Spleen (tissue), 11 donors: ENCODE measurements at regions not wholly inside any gene's neighbourhood (a gene's known extent, or its start where the extent isn't known, plus 50 kb on each side); places are given as distances from the start of the nearest gene placed in this dataset.

ENCODE experiments used
- DNase-seq: peaks from one replicate; pipeline ENCODE4 v3.0.0-alpha.2; 2020
- H3K27ac ChIP-seq, 8 donors: fragments of 200-600 bp; sonication (generic) in 7 of 8; 1 replicate in 4 of 8; 2 replicates in 4 of 8; pipeline versions ENCODE4 v1.5.0 to v1.8.0; 2016 to 2021; ENCODE audit warnings: inconsistent platforms in 4 of 8, mild to moderate bottlenecking in 4 of 8, moderate library complexity in 1 of 8
- H3K27me3 ChIP-seq, 7 donors: fragments of 200-600 bp; sonication (generic) in 6 of 7; replicated peaks in 1 of 7; 1 replicate in 4 of 7; 2 replicates in 3 of 7; pipeline versions ENCODE4 v1.5.0 to v1.8.0; 2016 to 2021; ENCODE audit warnings: inconsistent platforms in 3 of 7, mild to moderate bottlenecking in 1 of 7
- H3K36me3 ChIP-seq, 6 donors: fragments of 200-600 bp; sonication (generic) in 5 of 6; 1 replicate in 4 of 6; 2 replicates in 2 of 6; pipeline versions ENCODE4 v1.5.0 to v1.8.0; 2016 to 2021; ENCODE audit warnings: inconsistent platforms in 2 of 6
- H3K4me1 ChIP-seq, 6 donors: fragments of 200-600 bp; sonication (generic) in 5 of 6; 1 replicate in 3 of 6; 2 replicates in 3 of 6; pipeline versions ENCODE4 v1.5.0 to v1.8.0; 2016 to 2021; ENCODE audit warnings: inconsistent platforms in 3 of 6
- H3K4me3 ChIP-seq, 8 donors: fragments of 200-600 bp; sonication (generic) in 7 of 8; 1 replicate in 4 of 8; 2 replicates in 4 of 8; pipeline versions ENCODE4 v1.5.0 to v1.8.0; 2016 to 2021; ENCODE audit warnings: inconsistent platforms in 4 of 8, mild to moderate bottlenecking in 4 of 8, moderate library complexity in 2 of 8
- H3K9me3 ChIP-seq, 8 donors: fragments of 200-600 bp; sonication (generic) in 7 of 8; 1 replicate in 4 of 8; 2 replicates in 4 of 8; pipeline versions ENCODE4 v1.5.0 to v1.8.0; 2016 to 2021; ENCODE audit warnings: inconsistent platforms in 4 of 8
- CTCF ChIP-seq, 11 experiments: fragments of 200-600 bp in 7 of 11; fragments of 450-650 bp in 4 of 11; sonication (generic) in 4 of 11; IDR thresholded peaks in 8 of 11; conservative IDR thresholded peaks in 3 of 11; 1 replicate in 7 of 11; 2 replicates in 4 of 11; pipeline versions ENCODE4 v1.4.0 to v1.8.0; 2016 to 2021; ENCODE audit warnings: antibody characterized with exemption in 11 of 11, inconsistent platforms in 4 of 11, mild to moderate bottlenecking in 1 of 11
- POLR2A ChIP-seq, 3 donors: fragments of 450-650 bp; IDR thresholded peaks; one replicate each; pipeline ENCODE4 v1.5.1; 2017; ENCODE audit warnings: antibody characterized with exemption in 3 of 3, mild to moderate bottlenecking in 1 of 3
- POLR2AphosphoS5 ChIP-seq, 3 donors: sonication (generic); formaldehyde crosslinking; IDR thresholded peaks; one replicate each; pipeline ENCODE4 v1.5.1; 2017; ENCODE audit warnings: antibody characterized with exemption in 3 of 3
- WGBS, 5 donors: extraction: QIAGEN DNeasy Blood & Tissue Kit in 3 of 5; methylation state at CpG; one replicate each; pipeline versions ENCODE4 v1.1.5 to v1.1.7; 2013 to 2018; 5-methylcytosine and 5-hydroxymethylcytosine counted together
- intact Hi-C: fragments of 100-400 bp; cut with DNase I; formaldehyde crosslinking; loops from one replicate; pipeline ENCODE4 v1.15.0; 2023; ENCODE audit warnings: low total_unique reads
- donor health status: healthy with polysubstance abuse.
- donor health status: DM: no; HTN: no; CAD: no; lungs with moderate emphysema.
- donor health status: DM: no; HTN: no; CAD: no.
- donor health status: Bipolar disorder and iron deficiency.
- donor health status: healthy.
- donor health status: DM: no; HTN: no; CAD: no.
- donor health status: DM: yes; HTN: yes; CAD: no.

DNA sequence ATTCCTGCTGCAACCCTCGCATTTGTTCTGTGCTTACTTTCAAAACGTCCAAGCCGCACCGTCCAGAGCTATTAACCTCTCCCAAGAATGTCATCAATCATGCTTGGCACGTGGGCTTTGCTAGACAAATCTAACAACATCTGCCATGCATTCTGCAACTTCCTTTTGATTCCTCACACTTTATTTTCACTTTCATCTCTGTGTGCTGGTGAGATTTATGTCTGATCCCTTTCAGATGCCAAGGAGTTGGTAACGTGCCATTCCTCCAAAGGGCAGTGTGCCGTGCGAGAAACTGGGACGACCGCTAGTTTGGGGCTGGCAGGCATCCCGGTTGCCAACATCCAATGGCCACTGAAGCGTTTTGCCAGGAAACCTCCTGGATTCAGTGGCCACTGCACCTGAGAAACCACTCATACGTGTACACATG is 230.0 kb upstream of the PARD3B start:
- Histone ChIP-seq H3K4me1 (peaks cover 0 to 5% (median 0%) of the 10 kb centered on the region in 6 donors), H3K9me3 (no peaks in the 10 kb centered on the region), H3K27ac (no peak overlapping the region), H3K27me3 (no peaks in the 10 kb centered on the region), H3K4me3 (no peak overlapping the region), H3K36me3 (no peaks in the 10 kb centered on the region)
- WGBS, 5 donors = 60 to 69% (median 61%) methylated on average over 13 of the region's 13 CpGs
- TF ChIP-seq POLR2AphosphoS5 (IDR thresholded peaks at IDR 0.05) (no peak), POLR2A (IDR thresholded peaks at IDR 0.05) (no peak)
- intact Hi-C loops = no loop called here
- peak; percentile 37 for DNase-seq

DNA sequence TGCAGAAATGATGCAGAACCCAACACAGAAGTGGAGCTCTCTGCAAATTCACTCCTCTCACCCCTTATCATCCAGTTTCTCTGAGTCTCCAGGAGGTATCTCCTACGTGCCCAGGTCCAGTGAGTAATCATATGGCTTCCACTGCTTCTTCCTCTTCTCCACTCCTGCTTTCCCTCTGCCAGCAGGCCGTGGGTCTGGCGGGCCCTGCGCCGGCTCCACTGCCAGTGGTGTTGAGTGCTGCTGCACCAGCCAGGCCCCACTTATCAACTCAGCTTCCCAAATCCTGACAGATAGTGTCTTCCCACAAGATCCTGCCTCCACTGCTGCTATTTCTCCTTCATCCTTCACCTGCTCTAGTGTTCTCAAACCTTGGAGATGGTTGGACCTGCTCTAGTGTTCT is 227.6 kb upstream of the PARD3B start:
- intact Hi-C loops = no loop called here
- Histone ChIP-seq H3K27me3 (no peaks in the 10 kb centered on the region), H3K4me3 (no peak overlapping the region), H3K36me3 (no peaks in the 10 kb centered on the region), H3K27ac (no peak overlapping the region), H3K9me3 (no peaks in the 10 kb centered on the region), H3K4me1 (peaks cover 0 to 5% (median 0%) of the 10 kb centered on the region in 6 donors)
- no peak for DNase-seq
- no peak for TF ChIP-seq CTCF (IDR thresholded peaks at IDR 0.05 in 8 of 11, conservative IDR thresholded peaks at IDR 0.05 in 3 of 11)
- WGBS, 5 donors = 81 to 97% (median 93%) methylated on average over 5 of the region's 5 CpGs

GRCh38 chr2:204321027-204321800 is 224.1 kb upstream of the PARD3B start:
- WGBS, 5 donors = 76 to 86% (median 82%) methylated on average over 10 of the region's 10 CpGs
- no peak for DNase-seq
- Histone ChIP-seq H3K27me3 (no peaks in the 10 kb centered on the region), H3K9me3 (no peaks in the 10 kb centered on the region), H3K27ac (peak overlapping the region in 4 of 8 donors; percentile 17 to 46 (median 34)), H3K4me3 (no peak overlapping the region), H3K36me3 (no peaks in the 10 kb centered on the region), H3K4me1 (peaks cover 0 to 9% (median 6%) of the 10 kb centered on the region in 6 donors)
- TF ChIP-seq POLR2A (IDR thresholded peaks at IDR 0.05) (no peak), CTCF (IDR thresholded peaks at IDR 0.05 in 8 of 11, conservative IDR thresholded peaks at IDR 0.05 in 3 of 11) (no peak), POLR2AphosphoS5 (IDR thresholded peaks at IDR 0.05) (no peak)
- intact Hi-C loops = no loop called here

- peaks cover 0 to 15% (median 6%) of the 10 kb centered on the region in 6 donors for H3K4me1 ChIP-seq
- 55 to 67% (median 59%) methylated on average over 9 of the region's 9 CpGs for WGBS, 5 donors
- TF ChIP-seq POLR2AphosphoS5 (IDR thresholded peaks at IDR 0.05) (no peak), CTCF (IDR thresholded peaks at IDR 0.05 in 8 of 11, conservative IDR thresholded peaks at IDR 0.05 in 3 of 11) (no peak), POLR2A (IDR thresholded peaks at IDR 0.05) (no peak)
- no peaks in the 10 kb centered on the region for H3K27me3 ChIP-seq
- H3K27ac ChIP-seq = peak overlapping the region in 6 of 8 donors; percentile 0 to 46 (median 26)
- no peak overlapping the region for H3K4me3 ChIP-seq
- H3K9me3 ChIP-seq = no peaks in the 10 kb centered on the region
- no peak for DNase-seq
- intact Hi-C loops = no loop called here
- no peaks in the 10 kb centered on the region for H3K36me3 ChIP-seq
Observed at GRCh38 chr2:204321910-204322751, 223.1 kb upstream of the PARD3B start.
